Lower lobe of right lung (tissue), 2 donors: ENCODE measurements at regions not wholly inside any gene's neighbourhood (a gene's known extent, or its start where the extent isn't known, plus 50 kb on each side); places are given as distances from the start of the nearest gene placed in this dataset.

Experiments used
- ATAC-seq, 2 donors: fragments of 200-7000 bp; cut with Tn5 transposase; one replicate each; pipeline ENCODE4 v1.9.1; 2020 to 2022; ENCODE audit warnings: mild to moderate bottlenecking in 2 of 2, moderate library complexity in 2 of 2
- DNase-seq: peaks from one replicate; pipeline ENCODE4 v3.0.0-alpha.2; 2020
- H3K27ac ChIP-seq: fragments of 200-600 bp; one replicate; pipeline ENCODE4 v1.8.0; 2022
- H3K27me3 ChIP-seq: fragments of 200-600 bp; one replicate; pipeline ENCODE4 v1.8.0; 2022; ENCODE audit warnings: low read depth
- H3K36me3 ChIP-seq: fragments of 200-600 bp; one replicate; pipeline ENCODE4 v1.8.0; 2022; ENCODE audit warnings: mild to moderate bottlenecking
- H3K4me1 ChIP-seq: fragments of 200-600 bp; one replicate; pipeline ENCODE4 v1.8.0; 2022
- H3K4me3 ChIP-seq: fragments of 200-600 bp; one replicate; pipeline ENCODE4 v1.8.0; 2022; ENCODE audit warnings: mild to moderate bottlenecking
- H3K9me3 ChIP-seq: fragments of 200-600 bp; one replicate; pipeline ENCODE4 v1.8.0; 2022
- CTCF ChIP-seq: fragments of 200-600 bp; IDR thresholded peaks from one replicate; pipeline ENCODE4 v1.8.0; 2022; ENCODE audit warnings: antibody characterized with exemption, mild to moderate bottlenecking
- intact Hi-C: fragments of 100-400 bp; cut with DNase I; formaldehyde crosslinking; loops from one replicate; pipeline ENCODE4 v1.11.0; 2022
- donor health status: DM: no; HTN: yes; CAD: no; lungs with severe emphysema.

DNA sequence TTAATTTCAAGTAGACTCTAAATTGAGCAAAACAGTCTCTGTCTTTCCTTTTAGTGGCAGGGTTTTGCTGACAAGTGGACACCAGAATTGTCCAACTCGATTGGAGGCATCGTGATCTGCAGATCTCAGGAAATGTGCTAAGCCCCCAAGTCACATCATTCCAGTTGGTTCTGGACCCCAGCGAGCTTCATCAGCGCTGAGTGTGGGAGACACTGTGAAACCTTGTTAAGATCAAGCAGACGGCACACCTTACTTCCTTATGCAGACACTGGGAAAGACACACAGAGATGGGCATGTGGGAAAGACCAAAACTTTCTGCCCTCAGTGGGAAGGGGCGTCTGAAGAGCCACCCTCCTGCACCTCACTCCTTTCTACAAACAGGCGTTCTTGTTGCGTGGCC, 440.8 kb downstream of the GLRX3 start:
- Histone ChIP-seq H3K27ac (no peak overlapping the region), H3K27me3 (no peaks in the 10 kb centered on the region), H3K4me3 (no peak overlapping the region), H3K9me3 (no peaks in the 10 kb centered on the region), H3K4me1 (no peaks in the 10 kb centered on the region), H3K36me3 (no peaks in the 10 kb centered on the region)
- ATAC-seq: no peak
- DNase-seq: no peak
- no peak for TF ChIP-seq CTCF
- intact Hi-C loops: no loop called here

- H3K9me3 ChIP-seq: no peaks in the 10 kb centered on the region
- TF ChIP-seq CTCF: no peak
- no peaks in the 10 kb centered on the region for H3K36me3 ChIP-seq
- no peak for DNase-seq
- intact Hi-C loops: no loop called here
- H3K4me1 ChIP-seq: no peaks in the 10 kb centered on the region
- no peaks in the 10 kb centered on the region for H3K27me3 ChIP-seq
- H3K4me3 ChIP-seq: no peak overlapping the region
- no peak for ATAC-seq
- no peak overlapping the region for H3K27ac ChIP-seq
Measured at GRCh38 chr10:130578532-130579289, 442.5 kb downstream of the GLRX3 start.

- H3K9me3 ChIP-seq: no peaks in the 10 kb centered on the region
- no peak overlapping the region for H3K27ac ChIP-seq
- H3K36me3 ChIP-seq: no peaks in the 10 kb centered on the region
- H3K27me3 ChIP-seq: no peaks in the 10 kb centered on the region
- ATAC-seq (no peak), DNase-seq (no peak)
- no peaks in the 10 kb centered on the region for H3K4me1 ChIP-seq
- intact Hi-C loops: no loop called here
- TF ChIP-seq CTCF: no peak
- H3K4me3 ChIP-seq: no peak overlapping the region
Measured at GRCh38 chr10:130579913-130580312, 443.7 kb downstream of the GLRX3 start.

DNA sequence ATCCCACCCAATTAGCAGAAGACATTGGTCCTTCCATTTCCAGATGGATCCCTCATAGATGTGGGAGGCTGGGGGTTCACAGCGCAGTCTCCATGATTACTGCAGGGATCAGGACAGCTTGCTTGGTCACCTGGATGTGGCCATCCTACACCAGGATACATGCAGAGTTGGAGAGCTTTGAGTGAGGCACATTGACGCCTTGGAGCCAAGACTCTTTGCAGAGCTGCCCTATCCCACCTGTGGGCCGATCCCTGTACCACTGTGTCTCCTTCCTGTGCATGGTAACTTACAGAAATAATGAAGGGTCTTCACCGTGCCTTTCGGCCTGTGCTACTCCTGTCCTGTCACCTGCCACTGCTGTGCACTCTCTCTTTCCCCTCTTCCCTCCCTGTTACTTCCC, 444.8 kb downstream of the GLRX3 start:
- DNase-seq (no peak), ATAC-seq (no peak)
- Histone ChIP-seq H3K9me3 (no peaks in the 10 kb centered on the region), H3K4me3 (no peak overlapping the region), H3K27ac (no peak overlapping the region), H3K27me3 (no peaks in the 10 kb centered on the region), H3K36me3 (no peaks in the 10 kb centered on the region), H3K4me1 (no peaks in the 10 kb centered on the region)
- TF ChIP-seq CTCF: no peak
- intact Hi-C loops: no loop called here

DNA sequence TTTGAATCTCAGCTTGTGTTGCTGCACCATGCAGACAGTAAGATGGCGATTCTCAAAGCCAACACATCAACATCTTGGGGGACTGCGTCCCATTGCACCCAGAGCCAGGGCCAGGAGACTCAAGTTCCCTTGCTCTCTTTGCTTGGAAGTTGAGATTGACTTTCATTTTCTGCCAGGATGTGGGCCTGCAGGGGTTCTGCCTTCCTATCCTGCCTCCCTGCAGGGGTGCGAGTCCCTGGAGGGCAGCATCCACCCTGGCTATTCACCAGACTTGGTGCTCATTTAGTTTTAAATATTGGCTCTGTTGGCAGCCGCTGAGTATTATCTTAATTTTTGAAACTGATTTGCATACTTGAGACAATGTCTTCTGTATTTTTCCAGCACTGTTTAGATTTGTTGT, 451.5 kb downstream of the GLRX3 start:
- intact Hi-C loops: no loop called here
- no peak for TF ChIP-seq CTCF
- ATAC-seq (no peak), DNase-seq (no peak)
- H3K36me3 ChIP-seq: no peaks in the 10 kb centered on the region
- H3K27me3 ChIP-seq: no peaks in the 10 kb centered on the region
- H3K4me1 ChIP-seq: no peaks in the 10 kb centered on the region
- H3K9me3 ChIP-seq: no peaks in the 10 kb centered on the region
- no peak overlapping the region for H3K27ac ChIP-seq
- H3K4me3 ChIP-seq: no peak overlapping the region
